IMR-90 (cell line): ENCODE measurements at regions not wholly inside any gene's neighbourhood (a gene's known extent, or its start where the extent isn't known, plus 50 kb on each side); places are given as distances from the start of the nearest gene placed in this dataset.

Experiments used
- ATAC-seq: fragments of 200-7000 bp; cut with Tn5 transposase; 2 replicates; pipeline ENCODE4 v1.9.1; 2020; ENCODE audit warnings: low read depth, mild to moderate bottlenecking, moderate library complexity
- BruUV-seq: library from RNA; stranded (reverse); fragments of 400-500 nt; replicated peaks from 2 replicates; lab custom pipeline; 2021; lab: Mats Ljungman, UMichigan
- CTCF ChIA-PET: fragments of 300-600 bp; formaldehyde crosslinking; extraction: SDS; loops from one replicate; lab custom pipeline; 2021; ENCODE audit warnings: antibody characterized with exemption; lab: Yijun Ruan, JAX
- POLR2A ChIA-PET: fragments of 300-600 bp; sonication (Branson Sonifier 250); formaldehyde crosslinking; loops from one replicate; lab custom pipeline; 2022; ENCODE audit warnings: antibody characterized with exemption; ENCODE audit not compliant: unreplicated experiment; lab: Charles Lee
- DNase-seq: peaks from one replicate; pipeline ENCODE4 v3.0.0; 2013
- H2AFZ ChIP-seq: replicated peaks from 2 replicates; pipeline ENCODE3; 2013; ENCODE audit warnings: low read length, mild to moderate bottlenecking; ENCODE audit not compliant: poor library complexity
- H2AK5ac ChIP-seq: 2 replicates; pipeline ENCODE4 v1.6.1; 2013; ENCODE audit warnings: low read depth, low read length, inconsistent platforms
- H2AK9ac ChIP-seq: replicated peaks from 2 replicates; pipeline ENCODE3; 2013; ENCODE audit warnings: mild to moderate bottlenecking, low read depth, low read length, moderate library complexity; ENCODE audit not compliant: poor library complexity
- H2BK120ac ChIP-seq: 2 replicates; pipeline ENCODE4 v1.6.1; 2013; ENCODE audit warnings: low read depth, low read length, inconsistent platforms
- H2BK15ac ChIP-seq: 3 replicates; pipeline ENCODE4 v1.6.1; 2013; ENCODE audit warnings: low read depth, low read length, inconsistent platforms
- H2BK20ac ChIP-seq: 2 replicates; pipeline ENCODE4 v1.6.1; 2013; ENCODE audit warnings: low read depth, mild to moderate bottlenecking, inconsistent platforms, low read length, moderate library complexity
- H2BK5ac ChIP-seq: 2 replicates; pipeline ENCODE4 v1.6.1; 2013; ENCODE audit warnings: mild to moderate bottlenecking, low read depth, low read length, inconsistent platforms; ENCODE audit not compliant: poor library complexity, severe bottlenecking
- H3K14ac ChIP-seq: replicated peaks from 2 replicates; pipeline ENCODE4 v1.6.1; 2013; ENCODE audit warnings: low read depth, low read length, inconsistent platforms
- H3K18ac ChIP-seq: 2 replicates; pipeline ENCODE4 v1.6.1; 2013; ENCODE audit warnings: low read depth, low read length, control low read depth
- H3K23ac ChIP-seq: 2 replicates; pipeline ENCODE4 v1.6.1; 2013; ENCODE audit warnings: low read depth, low read length, inconsistent platforms
- H3K27ac ChIP-seq: 2 replicates; pipeline ENCODE4 v1.5.1; 2013; ENCODE audit warnings: mild to moderate bottlenecking, control low read depth, low read length; ENCODE audit not compliant: insufficient read depth
- H3K27me3 ChIP-seq: 2 replicates; pipeline ENCODE4 v1.6.1; 2013; ENCODE audit warnings: low read length; ENCODE audit not compliant: control insufficient read depth, insufficient read depth
- H3K36me3 ChIP-seq: 2 replicates; pipeline ENCODE4 v1.6.1; 2013; ENCODE audit warnings: low read length, mixed read lengths; ENCODE audit not compliant: control insufficient read depth, insufficient read depth
- H3K4ac ChIP-seq: 2 replicates; pipeline ENCODE4 v1.6.1; 2013; ENCODE audit warnings: low read depth, low read length, inconsistent platforms
- H3K4me1 ChIP-seq: 2 replicates; pipeline ENCODE4 v1.6.1; 2013; ENCODE audit warnings: low read length, mixed read lengths; ENCODE audit not compliant: control insufficient read depth, insufficient read depth
- H3K4me2 ChIP-seq: 2 replicates; pipeline ENCODE4 v1.6.1; 2013; ENCODE audit warnings: low read depth, mild to moderate bottlenecking, control low read depth, low read length, moderate library complexity
- H3K4me3 ChIP-seq: 2 replicates; pipeline ENCODE4 v1.5.1; 2013; ENCODE audit warnings: low read depth, mild to moderate bottlenecking, control low read depth, low read length, moderate library complexity; ENCODE audit not compliant: insufficient read depth
- H3K56ac ChIP-seq: 2 replicates; pipeline ENCODE4 v1.6.1; 2013; ENCODE audit warnings: low read length, inconsistent platforms; ENCODE audit not compliant: insufficient read depth; ENCODE audit errors: extremely low read depth
- H3K79me1 ChIP-seq, 2 experiments: 2 replicates each; pipeline ENCODE4 v1.6.1; 2013; ENCODE audit warnings: low read length in 2 of 2, inconsistent platforms in 1 of 2, low read depth in 1 of 2
- H3K9ac ChIP-seq: 2 replicates; pipeline ENCODE4 v1.6.1; 2013; ENCODE audit warnings: low read depth, low read length, control low read depth
- H3K9me1 ChIP-seq: 2 replicates; pipeline ENCODE4 v1.6.1; 2013; ENCODE audit warnings: low read length, inconsistent platforms; ENCODE audit not compliant: insufficient read depth
- H3K9me3 ChIP-seq: 2 replicates; pipeline ENCODE4 v1.6.1; 2013; ENCODE audit warnings: low read length; ENCODE audit not compliant: control insufficient read depth, insufficient read depth
- H4K20me1 ChIP-seq: 2 replicates; pipeline ENCODE4 v1.6.1; 2013; ENCODE audit warnings: low read length, inconsistent platforms; ENCODE audit not compliant: insufficient read depth
- H4K5ac ChIP-seq: 2 replicates; pipeline ENCODE4 v1.6.1; 2013; ENCODE audit warnings: mild to moderate bottlenecking, low read depth, low read length, control low read depth
- H4K8ac ChIP-seq, 2 experiments: 2 replicates each; pipeline ENCODE4 v1.6.1; 2013; ENCODE audit warnings: low read depth in 2 of 2, low read length in 2 of 2, control low read depth in 1 of 2, inconsistent platforms in 1 of 2
- H4K91ac ChIP-seq: 2 replicates; pipeline ENCODE4 v1.6.1; 2013; ENCODE audit warnings: low read depth, low read length, inconsistent platforms; ENCODE audit not compliant: insufficient read depth
- BHLHE40 ChIP-seq: fragments of 150-350 bp; IDR thresholded peaks from 2 replicates; pipeline ENCODE4 v1.6.1; 2016; ENCODE audit warnings: mild to moderate bottlenecking, low read depth, low read length
- CEBPB ChIP-seq: IDR thresholded peaks from 2 replicates; pipeline ENCODE4 v1.6.1; 2012; ENCODE audit warnings: low read depth, low read length, improper control_type of control experiment
- MAZ ChIP-seq: IDR thresholded peaks from 2 replicates; pipeline ENCODE4 v1.6.1; 2012; ENCODE audit warnings: low read depth, mild to moderate bottlenecking, low read length, improper control_type of control experiment, moderate library complexity, borderline replicate concordance
- MXI1 ChIP-seq: IDR thresholded peaks from 2 replicates; pipeline ENCODE4 v1.6.1; 2012; ENCODE audit warnings: low read depth, mild to moderate bottlenecking, low read length, moderate library complexity, borderline replicate concordance
- NFE2L2 ChIP-seq: fragments of 150-350 bp; IDR thresholded peaks from 2 replicates; pipeline ENCODE4 v1.6.1; 2016; ENCODE audit warnings: low read depth, mild to moderate bottlenecking, low read length
- POLR2A ChIP-seq: IDR thresholded peaks from 2 replicates; pipeline ENCODE4 v1.6.1; 2012; ENCODE audit warnings: mild to moderate bottlenecking, low read depth, low read length
- RAD21 ChIP-seq: IDR thresholded peaks from 2 replicates; pipeline ENCODE4 v1.6.1; 2012; ENCODE audit warnings: low read length, improper control_type of control experiment
- RCOR1 ChIP-seq: IDR thresholded peaks from 2 replicates; pipeline ENCODE4 v1.6.1; 2012; ENCODE audit warnings: mild to moderate bottlenecking, low read length, improper control_type of control experiment; ENCODE audit not compliant: insufficient replicate concordance
- WGBS, 2 experiments: methylation state at CpG; one replicate each; pipeline versions ENCODE4 v1.1.5 to v1.1.7; 2013; ENCODE audit warnings: missing lambda C conversion rate in 2 of 2; ENCODE audit not compliant: insufficient read length in 1 of 2; ENCODE audit errors: extremely low coverage in 2 of 2; 5-methylcytosine and 5-hydroxymethylcytosine counted together
- dilution Hi-C: fragments of 300-500 bp; cut with HindIII; formaldehyde crosslinking; loops from one replicate; pipeline ENCODE4 v1.14.3; 2018; ENCODE audit warnings: low sequenced_read_pairs; ENCODE audit not compliant: unreplicated experiment
- in situ Hi-C: fragments of 300-500 bp; cut with MboI; formaldehyde crosslinking; loops from 3 replicates; pipeline ENCODE4 v1.14.3; 2019; ENCODE audit warnings: low sequenced_read_pairs, inconsistent platforms, mixed read lengths
- intact Hi-C: fragments of 100-400 bp; cut with micrococcal nuclease; formaldehyde crosslinking; loops from 2 replicates; pipeline ENCODE4 v1.10.0; 2022
- TF ChIP-seq, protein P1 (sequence below): fragments of 150-350 bp; IDR thresholded peaks from 2 replicates; pipeline ENCODE4 v1.6.1; 2017; ENCODE audit warnings: mild to moderate bottlenecking, antibody characterized with exemption, low read length, low read depth

DNA sequence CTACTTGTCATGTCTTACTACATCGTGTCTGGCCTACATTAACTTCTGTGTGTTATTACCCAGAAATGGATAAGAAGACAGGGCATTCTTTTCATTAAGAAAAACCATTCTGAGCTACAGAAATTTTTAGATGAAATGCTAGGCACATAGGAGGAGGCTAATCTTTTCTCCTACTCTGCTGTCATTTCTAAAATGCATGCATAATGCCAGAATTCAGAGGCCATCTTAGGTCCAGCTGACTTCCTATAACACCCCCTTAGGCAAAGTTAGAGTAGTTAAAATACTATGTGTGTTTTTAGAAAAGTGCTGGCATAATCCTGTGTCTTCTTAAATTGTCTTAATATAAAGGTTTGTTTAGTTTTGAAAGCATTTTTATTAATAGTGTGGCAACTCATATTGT lies 352.6 kb downstream of the CSNK1G3 start:
- ChIA-PET POLR2A (no interaction called here), CTCF (no interaction called here)
- Histone ChIP-seq H3K4me1 (no peaks in the 10 kb centered on the region), H2BK120ac (no peak overlapping the region), H3K4ac (no peak overlapping the region), H3K56ac (no peak overlapping the region), H3K23ac (no peak overlapping the region), H4K91ac (no peak overlapping the region), H3K4me3 (no peak overlapping the region), H3K27me3 (no peaks in the 10 kb centered on the region; the same call in 1 of the 2 replicates), H2BK15ac (no peak overlapping the region), H2AK5ac (no peak overlapping the region), H3K36me3 (no peaks in the 10 kb centered on the region), H3K9me3 (no peaks in the 10 kb centered on the region), H2BK5ac (no peak overlapping the region), H3K9ac (no peak overlapping the region), H3K18ac (no peak overlapping the region), H2BK20ac (no peak overlapping the region), H3K9me1 (no peaks in the 10 kb centered on the region), H2AFZ (no peak overlapping the region), H3K14ac (no peak overlapping the region), H4K8ac (no peak overlapping the region), H3K79me1 (no peaks in the 10 kb centered on the region), H3K27ac (no peak overlapping the region), H4K20me1 (no peaks in the 10 kb centered on the region), H3K4me2 (no peak overlapping the region), H4K5ac (no peak overlapping the region), H2AK9ac (no peak overlapping the region)
- no peak for TF ChIP-seq BHLHE40
- TF ChIP-seq MAZ = no peak
- TF ChIP-seq RAD21 = no peak
- TF ChIP-seq CEBPB = no peak
- TF ChIP-seq MXI1 = no peak
- TF ChIP-seq POLR2A = no peak
- TF ChIP-seq NFE2L2 = no peak
- TF ChIP-seq RCOR1 = no peak
- TF ChIP-seq, protein P1, sequence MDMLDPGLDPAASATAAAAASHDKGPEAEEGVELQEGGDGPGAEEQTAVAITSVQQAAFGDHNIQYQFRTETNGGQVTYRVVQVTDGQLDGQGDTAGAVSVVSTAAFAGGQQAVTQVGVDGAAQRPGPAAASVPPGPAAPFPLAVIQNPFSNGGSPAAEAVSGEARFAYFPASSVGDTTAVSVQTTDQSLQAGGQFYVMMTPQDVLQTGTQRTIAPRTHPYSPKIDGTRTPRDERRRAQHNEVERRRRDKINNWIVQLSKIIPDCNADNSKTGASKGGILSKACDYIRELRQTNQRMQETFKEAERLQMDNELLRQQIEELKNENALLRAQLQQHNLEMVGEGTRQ = no peak
- ATAC-seq (no peak), DNase-seq (no peak)
- in situ Hi-C loops (no loop called here), dilution Hi-C loops (no loop called here), intact Hi-C loops (no loop called here)
- no CpG with 5 or more reads among the region's 1 CpG for WGBS, 2 experiments
- no TSS peak for BruUV-seq
